UCSD-AML1 (cell line): ENCODE measurements at regions not wholly inside any gene's neighbourhood (a gene's known extent, or its start where the extent isn't known, plus 50 kb on each side); places are given as distances from the start of the nearest gene placed in this dataset.

ENCODE experiments used
- DNase-seq: peaks from one replicate; lab custom pipeline; 2025; ENCODE audit not compliant: unreplicated experiment; lab: John Stamatoyannopoulos, UW

GRCh38 chr11:11140510-11140909, 212.5 kb downstream of the CSNK2A3 start:
- DNase-seq = no peak

- no peak for DNase-seq
Measured at GRCh38 chr11:11137339-11137738, 215.7 kb downstream of the CSNK2A3 start.

GRCh38 chr11:11135820-11136476, 217.1 kb downstream of the CSNK2A3 start:
- DNase-seq = no peak

GRCh38 chr11:11129118-11129517, 223.9 kb downstream of the CSNK2A3 start:
- no peak for DNase-seq

GRCh38 chr11:11125618-11126017, 227.4 kb downstream of the CSNK2A3 start:
- no peak for DNase-seq

GRCh38 chr11:11122749-11123148, 230.3 kb downstream of the CSNK2A3 start:
- no peak for DNase-seq

GRCh38 chr11:11119917-11120316, 233.1 kb downstream of the CSNK2A3 start:
- DNase-seq = no peak

- no peak for DNase-seq
Measured at GRCh38 chr11:11117730-11118129, 235.3 kb downstream of the CSNK2A3 start.

- DNase-seq = no peak
Measured at GRCh38 chr11:11115475-11115874, 237.6 kb downstream of the CSNK2A3 start.

GRCh38 chr11:11113626-11114025, 239.4 kb downstream of the CSNK2A3 start:
- DNase-seq = no peak

GRCh38 chr11:11108026-11108425, 245.0 kb downstream of the CSNK2A3 start:
- no peak for DNase-seq

- DNase-seq = no peak
Measured at GRCh38 chr11:11107076-11107723, 245.8 kb downstream of the CSNK2A3 start.

GRCh38 chr11:11105361-11105760, 247.5 kb upstream of the ZBED5 start:
- DNase-seq = no peak

GRCh38 chr11:11095831-11096723, 238.2 kb upstream of the ZBED5 start:
- DNase-seq = no peak

- DNase-seq = no peak
Measured at GRCh38 chr11:11090495-11090894, 232.6 kb upstream of the ZBED5 start.

- no peak for DNase-seq
Measured at GRCh38 chr11:11089805-11090204, 232.0 kb upstream of the ZBED5 start.

GRCh38 chr11:11086979-11087378, 229.1 kb upstream of the ZBED5 start:
- no peak for DNase-seq

- DNase-seq = no peak
Measured at GRCh38 chr11:11085580-11085979, 227.7 kb upstream of the ZBED5 start.

GRCh38 chr11:11084337-11084736, 226.5 kb upstream of the ZBED5 start:
- no peak for DNase-seq

GRCh38 chr11:11083441-11083840, 225.6 kb upstream of the ZBED5 start:
- no peak for DNase-seq

- DNase-seq = no peak
Measured at GRCh38 chr11:11082646-11083045, 224.8 kb upstream of the ZBED5 start.

- DNase-seq = no peak
Measured at GRCh38 chr11:11081776-11082175, 223.9 kb upstream of the ZBED5 start.
